ENCODE measurements at regions not wholly inside any gene's neighbourhood (a gene's known extent, or its start where the extent isn't known, plus 50 kb on each side); places are given as distances from the start of the nearest gene placed in this dataset.

GRCh38 chr1:221217029-221217428 is 337.8 kb downstream of the HLX start:
- Histone ChIP-seq H3K27me3 (ENCODE audit: insufficient read depth, low read length) (no peaks in the 10 kb centered on the region), H3K9me3 (ENCODE audit: insufficient read depth, low read depth, low read length) (no peaks in the 10 kb centered on the region), H3K36me3 (ENCODE audit: insufficient read depth, low read length) (no peaks in the 10 kb centered on the region), H3K4me3 (ENCODE audit: low read length) (no peak overlapping the region), H3K27ac (ENCODE audit: low read depth, low read length) (no peak overlapping the region), H3K9ac (ENCODE audit: low read depth, low read length) (no peak overlapping the region), H3K4me1 (ENCODE audit: insufficient read depth, low read length) (no peaks in the 10 kb centered on the region)
- 88% methylated on average over 2 of the region's 3 CpGs for WGBS

GRCh38 chr1:221223281-221223680 is 344.0 kb downstream of the HLX start:
- WGBS: no CpG with 5 or more reads among the region's 2 CpGs
- no peak overlapping the region for H3K4me3 ChIP-seq (ENCODE audit: low read length)

GRCh38 chr1:221227460-221227859 is 348.2 kb downstream of the HLX start:
- H3K9me3 ChIP-seq (ENCODE audit: insufficient read depth, low read depth, low read length): peaks cover 9% of the 10 kb centered on the region; the same call in 1 of the 2 replicates
- H3K4me1 ChIP-seq (ENCODE audit: insufficient read depth, low read length): peaks cover 12% of the 10 kb centered on the region
- 89% methylated on average over 8 of the region's 8 CpGs for WGBS
- H3K4me3 ChIP-seq (ENCODE audit: low read length): no peak overlapping the region
- no peaks in the 10 kb centered on the region for H3K36me3 ChIP-seq (ENCODE audit: insufficient read depth, low read length)
- H3K9ac ChIP-seq (ENCODE audit: low read depth, low read length): no peak overlapping the region
- H3K27me3 ChIP-seq (ENCODE audit: insufficient read depth, low read length): peaks cover 17% of the 10 kb centered on the region
- H3K27ac ChIP-seq (ENCODE audit: low read depth, low read length): no peak overlapping the region

More at GRCh38 chr1:221223281-221223680, 344.0 kb downstream of the HLX start:
- no peak overlapping the region for H3K27ac ChIP-seq (ENCODE audit: low read depth, low read length)
- H3K4me1 ChIP-seq (ENCODE audit: insufficient read depth, low read length): peaks cover 4% of the 10 kb centered on the region
- H3K36me3 ChIP-seq (ENCODE audit: insufficient read depth, low read length): no peaks in the 10 kb centered on the region
- H3K9me3 ChIP-seq (ENCODE audit: insufficient read depth, low read depth, low read length): peaks cover 9% of the 10 kb centered on the region; the same call in 1 of the 2 replicates
- peaks cover 16% of the 10 kb centered on the region for H3K27me3 ChIP-seq (ENCODE audit: insufficient read depth, low read length)
- H3K9ac ChIP-seq (ENCODE audit: low read depth, low read length): no peak overlapping the region

- Histone ChIP-seq H3K27ac (ENCODE audit: low read depth, low read length) (no peak overlapping the region), H3K27me3 (ENCODE audit: insufficient read depth, low read length) (peaks cover 17% of the 10 kb centered on the region), H3K9me3 (ENCODE audit: insufficient read depth, low read depth, low read length) (peaks cover 9% of the 10 kb centered on the region; the same call in 1 of the 2 replicates), H3K9ac (ENCODE audit: low read depth, low read length) (no peak overlapping the region), H3K36me3 (ENCODE audit: insufficient read depth, low read length) (no peaks in the 10 kb centered on the region), H3K4me3 (ENCODE audit: low read length) (no peak overlapping the region), H3K4me1 (ENCODE audit: insufficient read depth, low read length) (peaks cover 12% of the 10 kb centered on the region)
- WGBS: 53% methylated on average over 11 of the region's 11 CpGs
Measured at GRCh38 chr1:221227872-221228337, 348.7 kb downstream of the HLX start.

GRCh38 chr1:221228594-221228993 is 349.4 kb downstream of the HLX start:
- Histone ChIP-seq H3K9me3 (ENCODE audit: insufficient read depth, low read depth, low read length) (peaks cover 3% of the 10 kb centered on the region; the same call in 1 of the 2 replicates), H3K4me1 (ENCODE audit: insufficient read depth, low read length) (peaks cover 12% of the 10 kb centered on the region), H3K36me3 (ENCODE audit: insufficient read depth, low read length) (no peaks in the 10 kb centered on the region), H3K9ac (ENCODE audit: low read depth, low read length) (no peak overlapping the region), H3K27ac (ENCODE audit: low read depth, low read length) (no peak overlapping the region), H3K4me3 (ENCODE audit: low read length) (no peak overlapping the region; the same call in 1 of the 2 replicates), H3K27me3 (ENCODE audit: insufficient read depth, low read length) (peaks cover 17% of the 10 kb centered on the region)
- WGBS: 13% methylated on average over 4 of the region's 5 CpGs

- no peaks in the 10 kb centered on the region for H3K9me3 ChIP-seq (ENCODE audit: insufficient read depth, low read depth, low read length)
- peaks cover 12% of the 10 kb centered on the region for H3K4me1 ChIP-seq (ENCODE audit: insufficient read depth, low read length)
- 81% methylated on average over 1 of the region's 1 CpG for WGBS
- H3K9ac ChIP-seq (ENCODE audit: low read depth, low read length): no peak overlapping the region
- H3K4me3 ChIP-seq (ENCODE audit: low read length): no peak overlapping the region
- no peaks in the 10 kb centered on the region for H3K36me3 ChIP-seq (ENCODE audit: insufficient read depth, low read length)
- H3K27me3 ChIP-seq (ENCODE audit: insufficient read depth, low read length): peaks cover 17% of the 10 kb centered on the region
- H3K27ac ChIP-seq (ENCODE audit: low read depth, low read length): no peak overlapping the region
Measured at GRCh38 chr1:221230605-221231004, 351.4 kb downstream of the HLX start.

GRCh38 chr1:221234791-221235190 is 355.5 kb downstream of the HLX start:
- no peaks in the 10 kb centered on the region for H3K36me3 ChIP-seq (ENCODE audit: insufficient read depth, low read length)
- H3K9ac ChIP-seq (ENCODE audit: low read depth, low read length): no peak overlapping the region
- no peak overlapping the region for H3K27ac ChIP-seq (ENCODE audit: low read depth, low read length)
- no peaks in the 10 kb centered on the region for H3K9me3 ChIP-seq (ENCODE audit: insufficient read depth, low read depth, low read length)
- no peaks in the 10 kb centered on the region for H3K4me1 ChIP-seq (ENCODE audit: insufficient read depth, low read length)
- 88% methylated on average over 2 of the region's 2 CpGs for WGBS
- no peak overlapping the region for H3K4me3 ChIP-seq (ENCODE audit: low read length)
- H3K27me3 ChIP-seq (ENCODE audit: insufficient read depth, low read length): no peaks in the 10 kb centered on the region

GRCh38 chr1:221237587-221237986 is 358.3 kb downstream of the HLX start:
- Histone ChIP-seq H3K4me3 (ENCODE audit: low read length) (no peak overlapping the region), H3K9me3 (ENCODE audit: insufficient read depth, low read depth, low read length) (no peaks in the 10 kb centered on the region), H3K36me3 (ENCODE audit: insufficient read depth, low read length) (no peaks in the 10 kb centered on the region), H3K27me3 (ENCODE audit: insufficient read depth, low read length) (no peaks in the 10 kb centered on the region), H3K9ac (ENCODE audit: low read depth, low read length) (no peak overlapping the region), H3K4me1 (ENCODE audit: insufficient read depth, low read length) (no peaks in the 10 kb centered on the region), H3K27ac (ENCODE audit: low read depth, low read length) (no peak overlapping the region)
- WGBS: 94% methylated on average over 3 of the region's 3 CpGs

GRCh38 chr1:221239181-221239580 is 359.9 kb downstream of the HLX start:
- no peaks in the 10 kb centered on the region for H3K4me1 ChIP-seq (ENCODE audit: insufficient read depth, low read length)
- H3K9me3 ChIP-seq (ENCODE audit: insufficient read depth, low read depth, low read length): no peaks in the 10 kb centered on the region
- H3K4me3 ChIP-seq (ENCODE audit: low read length): no peak overlapping the region
- WGBS: 95% methylated on average over 3 of the region's 4 CpGs
- no peak overlapping the region for H3K9ac ChIP-seq (ENCODE audit: low read depth, low read length)
- no peaks in the 10 kb centered on the region for H3K27me3 ChIP-seq (ENCODE audit: insufficient read depth, low read length)
- H3K36me3 ChIP-seq (ENCODE audit: insufficient read depth, low read length): no peaks in the 10 kb centered on the region
- H3K27ac ChIP-seq (ENCODE audit: low read depth, low read length): no peak overlapping the region

- Histone ChIP-seq H3K4me3 (ENCODE audit: low read length) (no peak overlapping the region), H3K9ac (ENCODE audit: low read depth, low read length) (no peak overlapping the region), H3K9me3 (ENCODE audit: insufficient read depth, low read depth, low read length) (no peaks in the 10 kb centered on the region), H3K4me1 (ENCODE audit: insufficient read depth, low read length) (no peaks in the 10 kb centered on the region), H3K27ac (ENCODE audit: low read depth, low read length) (no peak overlapping the region), H3K27me3 (ENCODE audit: insufficient read depth, low read length) (no peaks in the 10 kb centered on the region), H3K36me3 (ENCODE audit: insufficient read depth, low read length) (no peaks in the 10 kb centered on the region)
- 96% methylated on average over 8 of the region's 9 CpGs for WGBS
Measured at GRCh38 chr1:221239792-221240191, 360.5 kb downstream of the HLX start.

- Histone ChIP-seq H3K36me3 (ENCODE audit: insufficient read depth, low read length) (no peaks in the 10 kb centered on the region), H3K27me3 (ENCODE audit: insufficient read depth, low read length) (no peaks in the 10 kb centered on the region), H3K4me1 (ENCODE audit: insufficient read depth, low read length) (no peaks in the 10 kb centered on the region), H3K4me3 (ENCODE audit: low read length) (no peak overlapping the region), H3K27ac (ENCODE audit: low read depth, low read length) (no peak overlapping the region), H3K9me3 (ENCODE audit: insufficient read depth, low read depth, low read length) (no peaks in the 10 kb centered on the region), H3K9ac (ENCODE audit: low read depth, low read length) (no peak overlapping the region)
- no CpG with 5 or more reads among the region's 1 CpG for whole genome bisulfite sequencing
Measured at GRCh38 chr1:221240690-221241089, 361.4 kb downstream of the HLX start.

- no peaks in the 10 kb centered on the region for H3K4me1 ChIP-seq (ENCODE audit: insufficient read depth, low read length)
- no peak overlapping the region for H3K9ac ChIP-seq (ENCODE audit: low read depth, low read length)
- WGBS: 100% methylated on average over 1 of the region's 1 CpG
- H3K36me3 ChIP-seq (ENCODE audit: insufficient read depth, low read length): no peaks in the 10 kb centered on the region
- H3K27ac ChIP-seq (ENCODE audit: low read depth, low read length): no peak overlapping the region
- H3K9me3 ChIP-seq (ENCODE audit: insufficient read depth, low read depth, low read length): no peaks in the 10 kb centered on the region
- H3K27me3 ChIP-seq (ENCODE audit: insufficient read depth, low read length): no peaks in the 10 kb centered on the region
- H3K4me3 ChIP-seq (ENCODE audit: low read length): no peak overlapping the region
Measured at GRCh38 chr1:221241157-221241556, 361.9 kb downstream of the HLX start.

Data from HUES64 (cell line).